ENCODE measurements at regions not wholly inside any gene's neighbourhood (a gene's known extent, or its start where the extent isn't known, plus 50 kb on each side); places are given as distances from the start of the nearest gene placed in this dataset.

DNA sequence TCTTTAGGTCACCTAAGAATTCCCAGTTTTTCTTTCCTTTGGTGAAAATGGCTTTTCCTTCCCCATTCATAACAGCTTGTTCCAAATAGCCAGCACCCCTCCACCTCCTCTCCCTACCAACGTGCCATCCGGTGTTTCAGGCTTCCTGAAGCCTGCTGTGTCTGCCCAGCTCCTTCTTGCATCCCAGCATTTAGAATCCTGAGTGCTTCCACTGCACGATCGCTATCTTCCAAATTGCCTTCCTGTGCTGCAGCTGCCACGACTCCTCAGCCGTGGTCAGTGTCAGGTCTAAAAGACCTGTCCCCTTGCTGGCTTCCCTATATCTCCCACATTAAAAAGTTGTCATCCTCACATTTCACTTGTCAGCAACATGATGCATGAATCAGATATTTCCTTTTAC is 550.3 kb upstream of the JARID2 start:
- DNase-seq (ENCODE audit: low spot score) = peak; percentile 74
- in situ Hi-C loops (cut with HindIII; ENCODE audit: low sequenced_read_pairs) = no loop called here

DNA sequence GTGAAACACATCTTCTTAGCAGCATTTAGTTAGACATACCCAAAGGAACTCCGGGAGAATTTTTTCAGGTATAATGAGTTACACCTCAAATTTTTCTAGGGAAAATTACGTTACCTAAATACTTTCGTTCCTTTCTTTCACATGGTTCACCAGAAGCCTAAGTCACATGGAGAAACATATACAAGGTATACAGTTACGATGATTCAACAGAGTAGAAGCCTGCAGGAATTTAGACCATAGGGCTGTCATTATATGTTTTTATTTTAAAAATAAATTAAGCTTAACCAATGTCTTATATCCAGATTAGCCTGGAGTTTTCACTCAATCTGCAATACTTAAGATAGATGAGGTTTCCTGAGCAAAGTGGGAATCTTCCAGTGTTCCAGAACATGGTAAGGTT is 549.5 kb upstream of the JARID2 start:
- no peak for DNase-seq (ENCODE audit: low spot score)
- in situ Hi-C loops (cut with HindIII; ENCODE audit: low sequenced_read_pairs) = no loop called here

DNA sequence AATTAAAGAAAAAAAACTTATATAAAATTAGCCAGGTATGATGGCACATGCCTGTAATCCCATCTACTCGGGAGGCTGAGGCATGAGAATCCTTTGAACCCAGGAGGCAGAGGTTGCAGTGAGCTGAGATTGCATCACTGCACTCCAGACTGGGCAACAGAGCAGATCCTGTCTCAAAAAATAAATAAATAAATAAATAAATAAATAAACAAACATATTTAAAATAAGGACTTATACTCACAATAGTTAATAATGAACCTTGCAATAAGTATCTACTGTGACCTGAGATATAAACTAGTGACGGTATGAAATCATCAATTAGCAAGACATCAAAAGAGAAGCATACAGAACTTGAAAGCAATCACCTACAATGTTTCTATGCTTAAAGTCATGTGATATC is 548.4 kb upstream of the JARID2 start:
- no peak for DNase-seq (ENCODE audit: low spot score)
- in situ Hi-C loops (cut with HindIII; ENCODE audit: low sequenced_read_pairs) = no loop called here

- in situ Hi-C loops (cut with HindIII; ENCODE audit: low sequenced_read_pairs) = no loop called here
These were observed 545.9 kb upstream of the JARID2 start for GRCh38 chr6:14699803-14700601.

GRCh38 chr6:14701946-14702345 is 543.9 kb upstream of the JARID2 start:
- DNase-seq (ENCODE audit: low spot score) = no peak
- in situ Hi-C loops (cut with HindIII; ENCODE audit: low sequenced_read_pairs) = no loop called here

More at GRCh38 chr6:14699803-14700601, 545.9 kb upstream of the JARID2 start:
- no peak for DNase-seq (ENCODE audit: low spot score)

DNA sequence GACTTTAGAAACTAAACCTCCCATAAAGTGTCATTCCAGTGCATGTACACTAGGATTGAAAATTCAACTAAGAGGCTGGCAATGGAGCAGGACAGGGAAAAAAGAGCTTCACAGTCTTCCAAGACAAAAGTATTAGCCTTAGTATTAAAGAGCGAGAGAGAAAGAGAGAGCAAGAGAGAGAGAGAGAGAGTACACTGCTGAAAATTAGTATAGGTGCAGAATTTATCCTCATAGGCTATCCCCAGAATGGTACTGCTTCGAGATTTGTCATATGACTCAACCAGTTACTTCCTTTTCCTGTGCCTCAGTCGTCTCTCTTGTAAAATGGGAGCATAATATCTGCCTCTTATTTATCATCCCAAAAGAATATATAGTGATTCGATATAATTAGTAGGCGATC is 543.2 kb upstream of the JARID2 start:
- in situ Hi-C loops (cut with HindIII; ENCODE audit: low sequenced_read_pairs) = no loop called here
- no peak for DNase-seq (ENCODE audit: low spot score)

- peak; percentile 69 for DNase-seq (ENCODE audit: low spot score)
- in situ Hi-C loops (cut with HindIII; ENCODE audit: low sequenced_read_pairs) = no loop called here
These were observed 542.3 kb upstream of the JARID2 start for GRCh38 chr6:14703586-14703985.

DNA sequence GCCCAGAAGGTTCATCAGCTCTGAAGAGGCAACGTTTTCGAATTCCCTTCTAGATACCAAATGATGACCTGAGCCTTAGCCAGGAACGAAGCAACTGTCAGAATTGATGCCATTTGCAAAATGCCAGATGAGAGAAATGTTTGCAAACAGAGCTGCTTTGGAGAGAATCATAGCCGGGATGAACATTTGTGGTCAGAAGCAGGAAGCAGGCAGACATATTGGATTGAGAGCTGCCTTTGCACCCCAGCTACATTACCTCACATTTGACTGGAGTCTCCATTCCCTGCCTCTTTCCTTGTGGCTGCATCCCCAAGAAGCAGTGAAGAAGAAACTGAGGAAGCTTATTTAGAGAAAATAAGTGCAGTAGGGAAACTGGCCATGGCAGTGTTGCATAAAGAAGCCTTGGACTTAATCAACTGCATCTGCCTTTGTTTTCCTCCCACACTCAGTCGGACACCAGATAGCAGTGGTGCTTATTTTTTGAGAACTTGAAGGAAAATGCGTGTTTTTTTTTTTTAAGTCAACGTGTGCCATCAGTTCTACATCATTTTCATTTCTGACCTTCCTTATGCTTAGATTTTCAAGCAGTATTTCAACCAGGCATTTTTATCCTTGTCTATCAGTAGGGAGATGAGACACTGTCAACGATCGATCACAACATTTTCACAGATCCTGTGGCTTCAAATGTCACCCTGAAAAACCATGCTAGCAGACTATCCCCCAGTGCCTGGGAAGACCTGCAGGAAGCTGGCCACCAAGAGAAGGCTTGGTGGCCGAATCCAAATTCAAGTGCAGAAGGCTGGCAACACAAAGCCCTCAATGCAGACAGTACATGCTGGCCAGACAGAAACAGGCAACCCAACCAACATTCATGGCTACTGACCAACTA is 541.2 kb upstream of the JARID2 start:
- no peak for DNase-seq (ENCODE audit: low spot score)
- in situ Hi-C loops (cut with HindIII; ENCODE audit: low sequenced_read_pairs) = no loop called here

DNA sequence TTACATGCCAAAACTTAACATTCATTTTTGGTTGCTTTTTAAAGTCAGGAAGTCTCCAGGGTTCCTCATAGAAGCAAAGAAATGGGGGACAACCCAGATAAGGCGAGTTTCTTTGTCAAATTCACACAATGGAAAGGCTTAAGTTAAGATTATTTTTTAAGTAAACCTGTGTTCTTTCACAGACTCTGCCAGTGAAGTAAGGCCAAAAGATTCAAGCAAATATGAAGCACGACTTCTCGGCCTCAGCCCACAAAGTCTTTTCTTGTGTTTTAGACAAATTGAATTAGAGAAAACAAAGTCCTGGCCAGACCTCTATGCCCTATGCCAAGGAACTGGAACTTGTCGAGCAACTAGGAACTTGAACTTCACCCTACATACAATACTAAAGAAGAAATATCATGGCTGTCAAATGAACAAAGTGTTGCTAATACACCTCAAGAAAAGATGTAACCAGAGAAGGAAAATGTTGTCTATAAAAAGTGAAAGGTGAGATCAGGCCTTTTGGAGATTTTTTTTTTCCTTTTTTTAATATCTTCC is 540.0 kb upstream of the JARID2 start:
- in situ Hi-C loops (cut with HindIII; ENCODE audit: low sequenced_read_pairs) = no loop called here
- no peak for DNase-seq (ENCODE audit: low spot score)

GRCh38 chr6:14706378-14706929 is 539.4 kb upstream of the JARID2 start:
- DNase-seq (ENCODE audit: low spot score) = no peak
- in situ Hi-C loops (cut with HindIII; ENCODE audit: low sequenced_read_pairs) = no loop called here

- no peak for DNase-seq (ENCODE audit: low spot score)
- in situ Hi-C loops (cut with HindIII; ENCODE audit: low sequenced_read_pairs) = no loop called here
These were observed 538.6 kb upstream of the JARID2 start for GRCh38 chr6:14707276-14707675.

DNA sequence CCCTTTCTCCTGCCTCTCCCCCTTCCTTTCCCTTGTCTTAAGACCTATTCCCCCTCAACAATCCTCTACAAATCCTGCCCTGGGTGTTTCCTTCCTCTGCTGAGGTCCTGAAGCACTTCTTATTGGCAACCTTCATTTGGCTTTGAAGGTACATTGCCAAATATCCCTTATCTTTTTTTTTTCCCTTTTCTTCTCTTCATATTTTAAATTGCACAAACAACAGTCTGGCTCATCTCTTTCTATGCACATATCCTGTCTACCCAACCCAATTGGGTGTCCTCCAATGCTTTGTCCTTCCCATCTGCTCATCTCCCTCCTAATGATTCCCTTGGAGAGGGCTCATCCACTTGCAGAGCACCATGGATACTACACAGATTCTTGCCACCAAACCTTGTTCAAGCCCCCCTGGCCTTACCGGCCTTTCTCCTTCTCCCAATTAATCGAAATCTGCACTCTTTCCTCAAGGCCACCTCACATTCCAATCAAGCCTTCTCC is 537.9 kb upstream of the JARID2 start:
- in situ Hi-C loops (cut with HindIII; ENCODE audit: low sequenced_read_pairs) = no loop called here
- peak; percentile 95 for DNase-seq (ENCODE audit: low spot score)

DNA sequence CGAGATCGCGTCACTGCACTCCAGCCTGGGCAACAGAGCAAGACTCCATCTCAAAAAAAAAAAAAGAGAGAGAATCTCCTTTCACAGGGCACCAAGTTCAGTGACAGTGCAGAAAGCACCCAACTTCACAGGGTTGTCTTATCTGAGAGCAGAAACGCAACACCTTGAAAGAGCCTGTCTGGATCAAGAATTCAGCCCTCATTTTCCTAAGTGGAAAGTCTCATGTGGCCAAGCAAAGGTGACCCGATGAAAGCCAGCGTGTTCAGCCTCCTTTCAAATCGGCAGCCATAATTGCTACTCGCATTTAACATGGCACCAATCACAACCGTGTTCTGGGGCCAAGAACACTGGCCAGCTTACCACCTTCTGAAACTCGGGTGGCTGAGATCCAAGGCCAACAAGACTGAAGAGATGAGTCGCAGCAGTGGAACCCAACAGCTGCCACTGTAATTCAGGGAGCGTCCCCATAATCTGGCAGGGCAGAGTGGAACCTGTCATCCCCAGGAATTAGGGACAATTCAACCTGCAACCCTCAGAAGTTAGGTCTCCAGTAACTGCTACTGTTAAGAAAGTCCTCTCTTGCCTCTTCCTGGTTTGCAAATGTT is 536.7 kb upstream of the JARID2 start:
- in situ Hi-C loops (cut with HindIII; ENCODE audit: low sequenced_read_pairs) = no loop called here
- DNase-seq (ENCODE audit: low spot score) = no peak

DNA sequence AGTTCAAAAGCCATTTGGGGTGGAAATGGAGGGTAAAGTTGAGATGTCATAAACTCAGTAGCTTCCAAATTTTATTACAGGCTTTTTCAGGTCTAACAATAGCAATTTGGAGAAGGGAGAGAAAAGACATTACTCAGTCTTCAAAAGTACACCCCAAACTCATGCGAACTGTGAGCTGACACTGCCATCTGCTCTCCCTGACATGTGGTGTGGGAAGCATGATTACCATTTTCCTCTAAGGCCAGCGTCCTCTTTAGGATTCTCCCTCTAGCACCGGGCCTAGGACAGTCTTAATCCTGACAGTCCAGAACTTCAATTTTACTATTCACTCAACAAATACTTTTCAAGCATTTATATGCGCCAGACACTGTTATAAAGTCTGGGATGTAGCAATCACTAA is 536.0 kb upstream of the JARID2 start:
- in situ Hi-C loops (cut with HindIII; ENCODE audit: low sequenced_read_pairs) = no loop called here
- peak; percentile 68 for DNase-seq (ENCODE audit: low spot score)

GRCh38 chr6:14710421-14710820 is 535.4 kb upstream of the JARID2 start:
- DNase-seq (ENCODE audit: low spot score) = no peak
- in situ Hi-C loops (cut with HindIII; ENCODE audit: low sequenced_read_pairs) = no loop called here

GRCh38 chr6:14711056-14711703 is 534.7 kb upstream of the JARID2 start:
- no peak for DNase-seq (ENCODE audit: low spot score)
- in situ Hi-C loops (cut with HindIII; ENCODE audit: low sequenced_read_pairs) = no loop called here

GRCh38 chr6:14711704-14712379 is 534.0 kb upstream of the JARID2 start:
- no peak for DNase-seq (ENCODE audit: low spot score)
- in situ Hi-C loops (cut with HindIII; ENCODE audit: low sequenced_read_pairs) = no loop called here
